ENCODE measurements at regions not wholly inside any gene's neighbourhood (a gene's known extent, or its start where the extent isn't known, plus 50 kb on each side); places are given as distances from the start of the nearest gene placed in this dataset.

- Histone ChIP-seq H3K9me3 (ENCODE audit: control extremely low read depth in 1 of 3, control insufficient read depth in 2 of 3, insufficient read depth in 1 of 3, low read length in 2 of 3) (no peaks in the 10 kb centered on the region), H3K9ac (ENCODE audit: low read length) (no peak overlapping the region), H3K4me3 (ENCODE audit: control extremely low read depth in 1 of 5, extremely low read depth in 1 of 5, insufficient read depth in 1 of 5, low read depth in 2 of 5, low read length in 4 of 5) (no peak overlapping the region), H3K27me3 (replicated peaks in 1 of 4; ENCODE audit: control extremely low read depth in 1 of 4, control insufficient read depth in 3 of 4, insufficient read depth in 4 of 4, low read length in 3 of 4) (no peaks in the 10 kb centered on the region), H4K20me1 (ENCODE audit: control insufficient read depth, insufficient read depth, low read length, poor library complexity, severe bottlenecking) (no peaks in the 10 kb centered on the region), H3K36me3 (replicated peaks in 1 of 2; ENCODE audit: control extremely low read depth in 1 of 2, control insufficient read depth in 1 of 2, extremely low read depth in 1 of 2, insufficient read depth in 2 of 2, low read length in 1 of 2) (no peaks in the 10 kb centered on the region), H3K79me2 (ENCODE audit: control insufficient read depth, insufficient read depth, low read length) (no peaks in the 10 kb centered on the region), H3K27ac (ENCODE audit: low read length in 2 of 2) (no peak overlapping the region), H3K4me2 (replicated peaks; ENCODE audit: low read depth, low read length, poor library complexity, severe bottlenecking) (no peak overlapping the region), H2AFZ (ENCODE audit: insufficient read depth, low read depth, low read length, poor library complexity, severe bottlenecking) (no peak overlapping the region), H3K4me1 (ENCODE audit: control insufficient read depth in 2 of 2, insufficient read depth in 2 of 2, low read length in 2 of 2) (no peaks in the 10 kb centered on the region)
- no CpG with 5 or more reads among the region's 5 CpGs for WGBS (ENCODE audit: insufficient coverage)
- ATAC-seq (ENCODE audit: low read depth) (no peak), DNase-seq (no peak)
- POLR2A ChIA-PET, result no interaction called here
- CTCF ChIA-PET, result no interaction called here
- TF ChIP-seq CTCF (IDR thresholded peaks at IDR 0.05), result no peak
- TF ChIP-seq EZH2 (IDR thresholded peaks at IDR 0.05; ENCODE audit: borderline replicate concordance, insufficient read depth, low read depth, low read length, poor library complexity, severe bottlenecking), result no peak
- Mint-ChIP-seq H3K4me3 (no peak overlapping the region), H3K27me3 (no peaks in the 10 kb centered on the region), H3K9me3 (ENCODE audit: insufficient read depth) (peaks cover 2% of the 10 kb centered on the region), H3K4me1 (no peaks in the 10 kb centered on the region), H3K27ac (no peak overlapping the region)
- intact Hi-C loops (cut with micrococcal nuclease), result no loop called here
Observed at GRCh38 chr5:99646011-99646647, 717.3 kb upstream of the CHD1 start.

GRCh38 chr5:99644822-99645221 is 716.0 kb upstream of the CHD1 start:
- ChIA-PET CTCF (no interaction called here), POLR2A (no interaction called here)
- Histone ChIP-seq H3K4me3 (ENCODE audit: control extremely low read depth in 1 of 5, extremely low read depth in 1 of 5, insufficient read depth in 1 of 5, low read depth in 2 of 5, low read length in 4 of 5) (no peak overlapping the region), H3K9me3 (ENCODE audit: control extremely low read depth in 1 of 3, control insufficient read depth in 2 of 3, insufficient read depth in 1 of 3, low read length in 2 of 3) (no peaks in the 10 kb centered on the region), H3K4me2 (replicated peaks; ENCODE audit: low read depth, low read length, poor library complexity, severe bottlenecking) (no peak overlapping the region), H3K27ac (ENCODE audit: low read length in 2 of 2) (no peak overlapping the region), H3K79me2 (ENCODE audit: control insufficient read depth, insufficient read depth, low read length) (no peaks in the 10 kb centered on the region), H3K27me3 (replicated peaks in 1 of 4; ENCODE audit: control extremely low read depth in 1 of 4, control insufficient read depth in 3 of 4, insufficient read depth in 4 of 4, low read length in 3 of 4) (no peaks in the 10 kb centered on the region), H3K4me1 (ENCODE audit: control insufficient read depth in 2 of 2, insufficient read depth in 2 of 2, low read length in 2 of 2) (no peaks in the 10 kb centered on the region), H2AFZ (ENCODE audit: insufficient read depth, low read depth, low read length, poor library complexity, severe bottlenecking) (no peak overlapping the region), H4K20me1 (ENCODE audit: control insufficient read depth, insufficient read depth, low read length, poor library complexity, severe bottlenecking) (no peaks in the 10 kb centered on the region), H3K9ac (ENCODE audit: low read length) (no peak overlapping the region), H3K36me3 (replicated peaks in 1 of 2; ENCODE audit: control extremely low read depth in 1 of 2, control insufficient read depth in 1 of 2, extremely low read depth in 1 of 2, insufficient read depth in 2 of 2, low read length in 1 of 2) (no peaks in the 10 kb centered on the region)
- intact Hi-C loops (cut with micrococcal nuclease), result no loop called here
- Mint-ChIP-seq H3K4me1 (no peaks in the 10 kb centered on the region), H3K4me3 (no peak overlapping the region), H3K27me3 (no peaks in the 10 kb centered on the region), H3K9me3 (ENCODE audit: insufficient read depth) (peaks cover 2% of the 10 kb centered on the region), H3K27ac (no peak overlapping the region)
- TF ChIP-seq CTCF (IDR thresholded peaks at IDR 0.05) (no peak), EZH2 (IDR thresholded peaks at IDR 0.05; ENCODE audit: borderline replicate concordance, insufficient read depth, low read depth, low read length, poor library complexity, severe bottlenecking) (no peak)
- DNase-seq (no peak), ATAC-seq (ENCODE audit: low read depth) (no peak)
- WGBS (ENCODE audit: insufficient coverage), result no CpG with 5 or more reads among the region's 1 CpG

Data from B cell (primary cell).